GM21576 (cell line): ENCODE measurements at regions not wholly inside any gene's neighbourhood (a gene's known extent, or its start where the extent isn't known, plus 50 kb on each side); places are given as distances from the start of the nearest gene placed in this dataset.
A peak's percentile ranks its signal among the peaks of the same experiment; 100 is the strongest.

ENCODE experiments used
- ATAC-seq: cut with Tn5 transposase; IDR thresholded peaks from one replicate; pipeline ENCODE4 v1.9.1; 2021; ENCODE audit warnings: mild to moderate bottlenecking, moderate library complexity; ENCODE audit not compliant: unreplicated experiment

GRCh38 chr4:153131596-153131995, 72.6 kb upstream of the TRIM2 start:
- no peak for ATAC-seq

GRCh38 chr4:153137159-153137558, 67.1 kb upstream of the TRIM2 start:
- ATAC-seq, result no peak

- no peak for ATAC-seq
Measured at GRCh38 chr4:153137677-153138630, 66.3 kb upstream of the TRIM2 start.

- ATAC-seq, result no peak
Measured at GRCh38 chr4:153138736-153139135, 65.5 kb upstream of the TRIM2 start.

GRCh38 chr4:153140294-153140693, 63.9 kb upstream of the TRIM2 start:
- ATAC-seq, result no peak

GRCh38 chr4:153141238-153141637, 63.0 kb upstream of the TRIM2 start:
- ATAC-seq, result no peak

GRCh38 chr4:153142700-153143438, 61.4 kb upstream of the TRIM2 start:
- no peak for ATAC-seq

GRCh38 chr4:153143527-153144348, 60.5 kb upstream of the TRIM2 start:
- ATAC-seq, result no peak

- ATAC-seq, result no peak
Measured at GRCh38 chr4:153146031-153146430, 58.2 kb upstream of the TRIM2 start.

GRCh38 chr4:153146961-153147360, 57.3 kb upstream of the TRIM2 start:
- ATAC-seq, result no peak

- no peak for ATAC-seq
Measured at GRCh38 chr4:153148791-153149190, 55.5 kb upstream of the TRIM2 start.

GRCh38 chr4:153151535-153152455, 52.4 kb upstream of the TRIM2 start:
- no peak for ATAC-seq

- peak; percentile 20 for ATAC-seq
Measured at GRCh38 chr4:153152501-153153338, 51.5 kb upstream of the TRIM2 start.

GRCh38 chr4:153153339-153153871, 50.8 kb upstream of the TRIM2 start:
- ATAC-seq, result peak; percentile 53

GRCh38 chr4:153154007-153154975, 50.0 kb upstream of the TRIM2 start:
- no peak for ATAC-seq
